GM12873 (cell line): ENCODE measurements at regions not wholly inside any gene's neighbourhood (a gene's known extent, or its start where the extent isn't known, plus 50 kb on each side); places are given as distances from the start of the nearest gene placed in this dataset.

Experiments used
- CTCF ChIP-seq: IDR thresholded peaks from 2 replicates; pipeline ENCODE4 v1.5.1; 2012; ENCODE audit warnings: low read depth, mild to moderate bottlenecking, moderate library complexity, low read length, control low read depth; ENCODE audit not compliant: insufficient read depth; ENCODE audit errors: missing control alignments

- TF ChIP-seq CTCF: no peak
These were observed 129.4 kb downstream of the CDH26 start for GRCh38 chr20:60087563-60088105.

GRCh38 chr20:60088236-60088635, 130.0 kb downstream of the CDH26 start:
- TF ChIP-seq CTCF: no peak

GRCh38 chr20:60090631-60091030, 132.4 kb downstream of the CDH26 start:
- TF ChIP-seq CTCF: no peak

- TF ChIP-seq CTCF: no peak
These were observed 133.1 kb downstream of the CDH26 start for GRCh38 chr20:60091305-60091704.

GRCh38 chr20:60091861-60092260, 133.6 kb downstream of the CDH26 start:
- TF ChIP-seq CTCF: no peak

- no peak for TF ChIP-seq CTCF
These were observed 134.5 kb downstream of the CDH26 start for GRCh38 chr20:60092729-60093128.

GRCh38 chr20:60095456-60095855, 137.2 kb downstream of the CDH26 start:
- TF ChIP-seq CTCF: no peak
